B cell (primary cell): ENCODE measurements at regions not wholly inside any gene's neighbourhood (a gene's known extent, or its start where the extent isn't known, plus 50 kb on each side); places are given as distances from the start of the nearest gene placed in this dataset.

Experiments used
- ATAC-seq: fragments of 200-7000 bp; cut with Tn5 transposase; one replicate; pipeline ENCODE4 v1.10.0; 2021; ENCODE audit warnings: low read depth, mild to moderate bottlenecking, moderate number of reproducible peaks, moderate library complexity
- CTCF ChIA-PET: fragments of 350-600 bp; sonication (Branson Sonifier 250); formaldehyde crosslinking; loops from one replicate; lab custom pipeline; 2021; ENCODE audit warnings: antibody characterized with exemption, inconsistent platforms; lab: Charles Lee
- POLR2A ChIA-PET: fragments of 350-600 bp; sonication (Branson Sonifier 250); formaldehyde crosslinking; loops from one replicate; lab custom pipeline; 2021; ENCODE audit warnings: antibody characterized with exemption; lab: Charles Lee
- DNase-seq: peaks from one replicate; pipeline ENCODE4 v3.0.0; 2013
- H2AFZ ChIP-seq: 2 replicates; pipeline ENCODE4 v1.6.1; 2012; ENCODE audit warnings: mild to moderate bottlenecking, low read depth, low read length; ENCODE audit not compliant: insufficient read depth, poor library complexity, severe bottlenecking
- H3K27ac ChIP-seq, 2 donors: 1 replicate in 1 of 2; 2 replicates in 1 of 2; pipeline ENCODE4 v1.5.1; 2012 to 2013; ENCODE audit warnings: low read length in 2 of 2, mild to moderate bottlenecking in 2 of 2, moderate library complexity in 1 of 2
- H3K27me3 ChIP-seq, 4 experiments: fragments of 200-600 bp in 1 of 4; sonication (generic) in 1 of 4; replicated peaks in 1 of 4; 1 replicate in 2 of 4; 2 replicates in 2 of 4; pipeline versions ENCODE4 v1.6.1 to v1.7.0; 2013 to 2016; ENCODE audit warnings: low read length in 3 of 4, mild to moderate bottlenecking in 2 of 4, mixed read lengths in 1 of 4, moderate library complexity in 1 of 4; ENCODE audit not compliant: insufficient read depth in 4 of 4, control insufficient read depth in 3 of 4; ENCODE audit errors: control extremely low read depth in 1 of 4
- H3K36me3 ChIP-seq, 2 experiments: replicated peaks in 1 of 2; 1 replicate in 1 of 2; 2 replicates in 1 of 2; pipeline versions ENCODE4 v1.6.1 to v1.7.1; 2013; ENCODE audit warnings: low read length in 1 of 2; ENCODE audit not compliant: insufficient read depth in 2 of 2, control insufficient read depth in 1 of 2; ENCODE audit errors: control extremely low read depth in 1 of 2, extremely low read depth in 1 of 2
- H3K4me1 ChIP-seq, 2 donors: fragments of 200-600 bp in 1 of 2; sonication (generic) in 1 of 2; 1 replicate in 1 of 2; 2 replicates in 1 of 2; pipeline versions ENCODE4 v1.5.1 to v1.6.1; 2013 to 2017; ENCODE audit warnings: low read length in 2 of 2; ENCODE audit not compliant: control insufficient read depth in 2 of 2, insufficient read depth in 2 of 2
- H3K4me2 ChIP-seq: replicated peaks from 2 replicates; pipeline ENCODE3; 2012; ENCODE audit warnings: mild to moderate bottlenecking, low read depth, low read length; ENCODE audit not compliant: poor library complexity, severe bottlenecking
- H3K4me3 ChIP-seq, 5 experiments: fragments of 200-600 bp in 1 of 5; sonication (generic) in 1 of 5; 1 replicate in 3 of 5; 2 replicates in 2 of 5; pipeline versions ENCODE4 v1.5.1 to v1.7.0; 2011 to 2016; ENCODE audit warnings: low read length in 4 of 5, mild to moderate bottlenecking in 4 of 5, low read depth in 2 of 5, control low read depth in 1 of 5, moderate library complexity in 1 of 5; ENCODE audit not compliant: insufficient read depth in 1 of 5; ENCODE audit errors: control extremely low read depth in 1 of 5, extremely low read depth in 1 of 5
- H3K79me2 ChIP-seq: fragments of 200-600 bp; sonication (generic); one replicate; pipeline ENCODE4 v1.6.0; 2016; ENCODE audit warnings: low read length; ENCODE audit not compliant: control insufficient read depth, insufficient read depth
- H3K9ac ChIP-seq: fragments of 200-600 bp; sonication (generic); 2 replicates; pipeline ENCODE4 v1.6.1; 2017; ENCODE audit warnings: mild to moderate bottlenecking, low read length, moderate library complexity
- H3K9me3 ChIP-seq, 3 donors: one replicate each; pipeline versions ENCODE4 v1.6.1 to v1.7.1; 2013; ENCODE audit warnings: low read length in 2 of 3; ENCODE audit not compliant: control insufficient read depth in 2 of 3, insufficient read depth in 1 of 3; ENCODE audit errors: control extremely low read depth in 1 of 3
- H4K20me1 ChIP-seq: 2 replicates; pipeline ENCODE4 v1.6.0; 2012; ENCODE audit warnings: mild to moderate bottlenecking, low read length; ENCODE audit not compliant: insufficient read depth, control insufficient read depth, poor library complexity, severe bottlenecking
- H3K27ac Mint-ChIP-seq: one replicate; pipeline ENCODE4 v1.8.0; 2021; ENCODE audit warnings: mixed read lengths
- H3K27me3 Mint-ChIP-seq: one replicate; pipeline ENCODE4 v1.8.0; 2021; ENCODE audit warnings: mixed read lengths
- H3K4me1 Mint-ChIP-seq: one replicate; pipeline ENCODE4 v1.8.0; 2021; ENCODE audit warnings: mixed read lengths
- H3K4me3 Mint-ChIP-seq: one replicate; pipeline ENCODE4 v1.8.0; 2021; ENCODE audit warnings: mixed read lengths
- H3K9me3 Mint-ChIP-seq: one replicate; pipeline ENCODE4 v1.8.0; 2022; ENCODE audit warnings: mixed read lengths; ENCODE audit not compliant: insufficient read depth
- EZH2 ChIP-seq: IDR thresholded peaks from 2 replicates; pipeline ENCODE4 v1.6.1; 2012; ENCODE audit warnings: borderline replicate concordance, low read depth, mild to moderate bottlenecking, moderate library complexity, low read length; ENCODE audit not compliant: insufficient read depth, poor library complexity, severe bottlenecking
- WGBS: methylation state at CpG from one replicate; pipeline ENCODE4 v1.1.5; 2013; ENCODE audit warnings: missing lambda C conversion rate; ENCODE audit not compliant: insufficient coverage; 5-methylcytosine and 5-hydroxymethylcytosine counted together
- intact Hi-C: fragments of 100-400 bp; cut with micrococcal nuclease; formaldehyde crosslinking; loops from one replicate; pipeline ENCODE4 v1.10.0; 2022
- TF ChIP-seq, protein P1 (sequence below): fragments of 200-600 bp; IDR thresholded peaks from one replicate; pipeline ENCODE4 v1.8.0; 2022; ENCODE audit warnings: antibody characterized with exemption, mild to moderate bottlenecking

DNA sequence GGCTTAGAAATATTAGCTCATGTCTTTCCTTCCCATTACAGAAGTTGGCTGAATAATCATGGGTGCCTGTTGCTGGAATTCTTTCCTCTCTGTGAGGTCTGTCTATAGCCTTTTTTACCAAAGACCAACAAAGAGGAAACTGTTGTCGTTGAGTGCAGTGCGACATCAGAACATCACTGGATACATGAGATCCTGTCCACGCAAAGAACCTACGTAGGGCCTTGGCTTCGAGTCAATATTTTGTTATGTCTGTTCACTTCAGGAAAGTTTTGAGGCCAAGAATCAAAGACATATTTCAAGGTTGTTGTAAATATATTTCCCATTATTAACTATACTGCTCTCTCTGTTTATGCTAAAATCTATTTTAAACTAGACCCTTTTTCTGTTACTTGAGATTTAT, 101.5 kb upstream of the IL12A start:
- WGBS = no CpG with 5 or more reads among the region's 5 CpGs
- no peaks in the 10 kb centered on the region for H3K36me3 ChIP-seq
- H3K27ac Mint-ChIP-seq = no peak overlapping the region
- no peaks in the 10 kb centered on the region for H3K9me3 Mint-ChIP-seq
- H3K27me3 Mint-ChIP-seq = peaks cover 3% of the 10 kb centered on the region
- H3K4me3 ChIP-seq = no peak overlapping the region
- H4K20me1 ChIP-seq = no peaks in the 10 kb centered on the region
- no peaks in the 10 kb centered on the region for H3K27me3 ChIP-seq
- intact Hi-C loops = no loop called here
- TF ChIP-seq, protein P1, sequence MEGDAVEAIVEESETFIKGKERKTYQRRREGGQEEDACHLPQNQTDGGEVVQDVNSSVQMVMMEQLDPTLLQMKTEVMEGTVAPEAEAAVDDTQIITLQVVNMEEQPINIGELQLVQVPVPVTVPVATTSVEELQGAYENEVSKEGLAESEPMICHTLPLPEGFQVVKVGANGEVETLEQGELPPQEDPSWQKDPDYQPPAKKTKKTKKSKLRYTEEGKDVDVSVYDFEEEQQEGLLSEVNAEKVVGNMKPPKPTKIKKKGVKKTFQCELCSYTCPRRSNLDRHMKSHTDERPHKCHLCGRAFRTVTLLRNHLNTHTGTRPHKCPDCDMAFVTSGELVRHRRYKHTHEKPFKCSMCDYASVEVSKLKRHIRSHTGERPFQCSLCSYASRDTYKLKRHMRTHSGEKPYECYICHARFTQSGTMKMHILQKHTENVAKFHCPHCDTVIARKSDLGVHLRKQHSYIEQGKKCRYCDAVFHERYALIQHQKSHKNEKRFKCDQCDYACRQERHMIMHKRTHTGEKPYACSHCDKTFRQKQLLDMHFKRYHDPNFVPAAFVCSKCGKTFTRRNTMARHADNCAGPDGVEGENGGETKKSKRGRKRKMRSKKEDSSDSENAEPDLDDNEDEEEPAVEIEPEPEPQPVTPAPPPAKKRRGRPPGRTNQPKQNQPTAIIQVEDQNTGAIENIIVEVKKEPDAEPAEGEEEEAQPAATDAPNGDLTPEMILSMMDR = no peak
- TF ChIP-seq EZH2 = no peak
- ChIA-PET POLR2A (no interaction called here), CTCF (interaction anchor here (1.0 to 9.9 kb wide), 7 partner anchors 10 to 527 kb away, joined by 4 to 341 read pairs (median 46); partner anchors contain the start of gene IL12A)
- no peak overlapping the region for H3K4me2 ChIP-seq
- DNase-seq (no peak), ATAC-seq (no peak)
- H3K9ac ChIP-seq = no peak overlapping the region
- H3K27ac ChIP-seq = no peak overlapping the region
- no peaks in the 10 kb centered on the region for H3K4me1 Mint-ChIP-seq
- peak overlapping the region; percentile 6 for H2AFZ ChIP-seq
- no peaks in the 10 kb centered on the region for H3K9me3 ChIP-seq
- H3K4me1 ChIP-seq = no peaks in the 10 kb centered on the region
- no peaks in the 10 kb centered on the region for H3K79me2 ChIP-seq
- H3K4me3 Mint-ChIP-seq = no peak overlapping the region

DNA sequence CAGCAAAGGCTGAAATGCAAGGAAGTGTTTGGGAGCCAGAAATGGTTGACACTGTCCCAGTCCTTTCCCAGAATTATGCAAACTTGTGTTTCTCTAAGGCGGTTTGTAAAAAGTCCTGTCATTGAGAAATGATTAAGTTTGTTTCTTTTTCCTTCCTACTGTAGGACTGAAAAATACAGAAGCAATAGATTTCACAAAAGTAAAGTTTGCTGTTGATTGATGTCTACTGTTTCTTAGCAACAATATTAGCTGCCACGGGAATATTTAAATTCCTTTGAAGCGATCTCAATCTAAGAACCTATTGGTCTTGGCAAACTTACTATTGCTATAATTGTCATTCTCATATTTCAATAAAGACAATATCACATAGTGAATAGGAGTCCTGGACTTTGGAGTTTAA, 100.7 kb upstream of the IL12A start:
- Histone ChIP-seq H3K27me3 (no peaks in the 10 kb centered on the region), H3K9ac (no peak overlapping the region), H3K9me3 (no peaks in the 10 kb centered on the region), H3K4me2 (no peak overlapping the region), H4K20me1 (no peaks in the 10 kb centered on the region), H2AFZ (peak overlapping the region; percentile 6), H3K4me1 (no peaks in the 10 kb centered on the region), H3K27ac (no peak overlapping the region), H3K79me2 (no peaks in the 10 kb centered on the region), H3K36me3 (no peaks in the 10 kb centered on the region), H3K4me3 (no peak overlapping the region)
- no peak overlapping the region for H3K27ac Mint-ChIP-seq
- POLR2A ChIA-PET = no interaction called here
- peaks cover 3% of the 10 kb centered on the region for H3K27me3 Mint-ChIP-seq
- intact Hi-C loops = no loop called here
- H3K9me3 Mint-ChIP-seq = no peaks in the 10 kb centered on the region
- DNase-seq (no peak), ATAC-seq (no peak)
- no CpG with 5 or more reads among the region's 3 CpGs for WGBS
- CTCF ChIA-PET = interaction anchor here (0.8 to 9.9 kb wide), 5 partner anchors 9 to 526 kb away, joined by 6 to 341 read pairs (median 63); partner anchors contain the start of gene IL12A
- TF ChIP-seq, protein P1 = no peak
- TF ChIP-seq EZH2 = no peak
- no peaks in the 10 kb centered on the region for H3K4me1 Mint-ChIP-seq
- no peak overlapping the region for H3K4me3 Mint-ChIP-seq
